ENCODE measurements at regions not wholly inside any gene's neighbourhood (a gene's known extent, or its start where the extent isn't known, plus 50 kb on each side); places are given as distances from the start of the nearest gene placed in this dataset.
"Not testable (repeated sequence)": the region's sequence is repeated elsewhere in the genome, so short reads cannot be mapped to it uniquely, and the experiment has no call there.

DNA sequence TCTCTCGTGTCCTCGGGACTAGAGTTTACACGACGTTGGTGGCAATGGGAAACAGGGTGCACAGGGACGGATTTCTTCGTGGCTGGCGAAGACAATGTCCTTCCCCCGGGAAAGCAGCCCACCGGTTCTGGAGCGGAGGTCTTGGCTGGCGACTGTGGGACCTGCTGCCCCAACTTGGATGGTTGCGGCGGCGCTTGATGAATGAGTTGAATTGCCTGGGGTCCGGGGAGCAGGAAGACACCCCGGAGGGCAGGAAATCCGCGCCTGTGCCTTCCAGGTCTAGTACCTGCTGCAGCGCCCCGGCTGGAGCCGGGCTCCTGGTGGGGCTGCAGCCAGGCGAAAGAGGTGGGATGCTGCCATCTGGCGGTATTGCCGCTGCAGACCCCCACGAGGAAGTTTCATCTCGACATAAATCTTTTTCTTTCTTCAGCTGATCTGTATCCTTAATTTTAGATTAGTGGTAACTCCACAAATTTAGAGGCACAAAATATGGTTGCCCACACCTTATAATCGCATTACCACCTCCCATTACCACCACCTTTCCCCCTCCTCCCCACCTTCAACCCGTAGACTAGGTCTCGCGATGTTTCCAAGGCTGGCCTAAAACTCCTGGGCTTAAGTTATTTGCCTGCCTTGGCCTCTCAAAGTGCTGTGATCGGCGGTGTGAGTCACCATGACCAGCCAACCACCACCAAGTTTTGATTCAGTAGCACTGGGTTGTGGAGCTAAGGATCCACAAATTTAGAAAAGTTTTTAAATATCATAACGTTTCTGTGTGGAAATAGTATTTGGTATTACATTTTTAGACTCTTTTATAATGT is 1929.7 kb upstream of the DEFB115 start:
- peak; percentile 53 for TF ChIP-seq CTCF (conservative IDR thresholded peaks at IDR 0.05; ENCODE audit: low read depth, low read length)
- TF ChIP-seq EZH2 (IDR thresholded peaks at IDR 0.05; ENCODE audit: low read length, unreplicated experiment); EZH2phosphoT487 (IDR thresholded peaks at IDR 0.05; ENCODE audit: borderline replicate concordance, low read length): not testable (repeated sequence)
